ES-I3 (cell line): ENCODE measurements at regions not wholly inside any gene's neighbourhood (a gene's known extent, or its start where the extent isn't known, plus 50 kb on each side); places are given as distances from the start of the nearest gene placed in this dataset.

Experiments used
- H3K36me3 ChIP-seq: 2 replicates; pipeline ENCODE4 v1.6.1; 2013; ENCODE audit warnings: mild to moderate bottlenecking, low read length, control low read depth, moderate library complexity; ENCODE audit not compliant: insufficient read depth
- H3K4me1 ChIP-seq: 2 replicates; pipeline ENCODE4 v1.6.1; 2013; ENCODE audit warnings: mild to moderate bottlenecking, control low read depth, low read length; ENCODE audit not compliant: insufficient read depth
- H3K9ac ChIP-seq: 2 replicates; pipeline ENCODE4 v1.6.1; 2013; ENCODE audit warnings: low read depth, mild to moderate bottlenecking, low read length, moderate library complexity
- H3K9me3 ChIP-seq: 2 replicates; pipeline ENCODE4 v1.6.1; 2013; ENCODE audit warnings: mild to moderate bottlenecking, low read length, moderate library complexity; ENCODE audit not compliant: control insufficient read depth, insufficient read depth

DNA sequence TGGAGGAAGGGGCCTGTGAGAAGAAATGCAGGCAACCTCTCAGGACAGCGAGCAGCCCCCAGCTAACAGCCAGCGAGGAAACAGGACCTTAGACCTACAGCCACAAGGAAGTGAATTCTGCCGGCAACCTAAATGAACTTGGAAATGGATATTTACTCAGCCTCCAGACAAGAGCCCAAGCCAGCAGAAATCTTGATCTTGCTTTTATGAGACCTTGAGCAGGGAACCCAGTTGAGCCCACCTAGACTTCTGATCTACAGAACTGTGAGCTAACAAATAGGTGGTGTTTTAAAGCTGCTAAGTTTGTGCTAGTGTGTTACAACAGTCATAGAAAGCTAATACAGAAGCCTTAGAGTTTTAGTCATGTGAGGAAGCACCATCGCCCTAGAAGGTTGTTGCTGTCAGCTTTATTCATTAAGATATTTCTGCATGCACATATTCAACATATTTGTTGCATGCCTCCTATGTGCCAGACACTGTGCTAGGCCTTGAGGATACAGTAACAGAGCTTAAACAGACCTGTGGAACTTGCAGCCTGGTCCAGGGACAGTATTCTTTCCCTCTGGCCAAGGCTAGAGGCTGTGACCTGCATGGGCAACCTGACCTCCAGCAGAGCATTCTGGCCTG is 50.3 kb downstream of the NALF2 start:
- H3K36me3 ChIP-seq = no peaks in the 10 kb centered on the region
- H3K9ac ChIP-seq = no peak overlapping the region
- no peaks in the 10 kb centered on the region for H3K9me3 ChIP-seq
- peaks cover 25% of the 10 kb centered on the region for H3K4me1 ChIP-seq

DNA sequence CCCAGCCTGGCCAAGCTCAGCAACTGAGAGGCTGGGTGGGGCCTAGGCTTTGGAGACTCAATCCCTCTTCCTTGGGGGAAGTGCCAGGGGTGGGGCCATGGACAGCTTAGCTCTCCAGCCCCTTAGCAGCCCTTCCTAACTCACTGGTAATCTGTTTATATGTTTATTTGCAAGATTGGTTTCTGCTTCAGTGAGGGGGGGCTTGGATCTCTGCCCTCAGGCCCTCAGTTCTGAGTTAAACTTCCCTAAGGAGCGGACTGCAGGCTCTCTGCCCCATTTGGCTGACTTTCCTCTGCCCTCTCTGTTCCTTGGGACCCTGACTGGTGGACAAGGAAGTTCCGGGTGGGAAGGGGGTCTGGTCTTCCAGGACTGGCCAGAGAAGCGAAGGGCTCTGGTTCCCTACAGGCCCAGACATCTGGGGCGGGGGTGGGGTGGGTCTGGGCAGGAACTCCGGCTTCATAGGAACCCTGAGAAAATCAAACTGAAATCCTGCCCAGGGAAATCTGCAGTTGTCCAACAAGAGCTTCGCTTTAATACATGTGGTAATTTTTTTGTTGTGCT is 51.4 kb downstream of the NALF2 start:
- no peaks in the 10 kb centered on the region for H3K36me3 ChIP-seq
- peak overlapping the region; percentile 50 for H3K9ac ChIP-seq
- H3K9me3 ChIP-seq = no peaks in the 10 kb centered on the region
- H3K4me1 ChIP-seq = peaks cover 25% of the 10 kb centered on the region

DNA sequence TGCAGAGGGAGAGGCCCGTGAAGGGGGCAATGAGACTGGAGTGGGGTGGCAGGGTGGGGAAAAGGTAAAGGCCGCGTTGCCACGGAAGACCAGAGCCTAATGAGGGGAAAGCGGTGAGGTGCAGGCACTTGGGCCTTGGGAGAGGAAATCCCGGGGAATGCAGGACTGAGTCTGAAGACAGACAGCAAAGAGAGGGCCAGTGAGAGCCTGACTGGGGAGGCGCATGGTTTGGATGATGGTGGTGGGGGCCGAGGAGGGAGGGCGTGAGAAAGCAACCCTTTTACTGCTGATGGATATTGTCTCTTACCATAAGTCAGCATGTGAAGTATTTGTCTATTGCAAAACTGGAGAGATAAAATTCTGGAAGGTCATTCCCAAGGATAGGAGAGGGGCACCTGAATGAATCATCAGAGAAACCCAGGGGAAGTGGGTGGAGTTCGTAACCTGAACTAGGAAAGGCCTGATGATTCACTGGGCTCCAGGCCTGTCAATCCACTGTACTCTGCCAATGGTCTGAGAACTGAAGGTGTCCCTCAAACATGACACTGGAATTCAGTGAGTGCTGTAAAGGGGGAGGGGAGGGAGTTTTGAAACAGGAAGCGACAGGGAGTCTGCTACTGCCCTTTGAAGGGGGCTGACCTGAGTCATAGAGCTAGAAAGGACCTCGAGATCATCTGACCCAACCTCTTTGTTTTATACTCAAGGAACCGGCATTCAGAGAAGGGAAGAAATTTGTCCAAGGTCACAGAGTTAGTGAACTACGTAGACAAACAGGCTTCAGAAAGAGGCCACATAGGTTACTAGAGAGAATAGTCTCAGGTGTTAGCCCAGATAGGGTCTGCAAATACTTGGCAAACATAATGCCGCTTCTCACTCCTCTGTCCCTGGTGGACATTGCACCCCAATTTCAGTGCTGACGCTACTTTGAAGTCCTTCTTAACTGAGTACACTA is 52.2 kb downstream of the NALF2 start:
- H3K36me3 ChIP-seq = no peaks in the 10 kb centered on the region
- H3K4me1 ChIP-seq = peaks cover 25% of the 10 kb centered on the region
- peak overlapping the region; percentile 50 for H3K9ac ChIP-seq
- H3K9me3 ChIP-seq = no peaks in the 10 kb centered on the region

DNA sequence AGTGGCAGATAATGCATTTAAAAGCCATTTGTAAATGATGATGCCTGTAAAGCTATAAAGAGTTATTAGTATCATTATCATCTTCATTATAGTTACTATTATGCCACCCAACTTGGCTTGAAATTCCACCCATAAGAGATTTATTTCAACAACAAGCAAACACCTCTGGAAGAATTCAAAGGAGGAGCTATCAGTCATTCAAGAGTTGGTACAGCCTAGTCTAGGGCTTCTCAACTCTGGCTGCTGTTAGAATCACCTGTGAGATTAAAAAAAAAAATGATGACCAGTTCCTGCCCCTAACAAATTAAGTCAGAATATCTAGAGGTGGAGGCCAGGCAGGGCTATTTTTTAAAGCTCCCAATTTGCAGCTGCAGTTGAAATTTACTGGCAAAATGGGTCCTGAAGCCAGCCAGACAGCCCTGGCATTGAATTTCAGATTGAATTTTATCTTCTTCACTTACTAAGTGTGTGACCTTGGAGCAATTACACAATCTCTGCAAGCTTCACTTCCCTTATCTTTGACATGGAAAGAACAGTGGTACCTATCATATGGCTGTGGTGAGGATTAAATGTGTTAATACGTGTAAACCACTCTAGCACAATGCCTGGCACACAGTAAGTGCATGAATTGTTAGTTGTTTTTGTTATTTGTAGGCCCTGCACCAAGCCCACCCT is 52.9 kb upstream of the EDA start:
- no peaks in the 10 kb centered on the region for H3K36me3 ChIP-seq
- H3K9ac ChIP-seq = no peak overlapping the region
- H3K4me1 ChIP-seq = peaks cover 7% of the 10 kb centered on the region
- peaks cover 7% of the 10 kb centered on the region for H3K9me3 ChIP-seq

DNA sequence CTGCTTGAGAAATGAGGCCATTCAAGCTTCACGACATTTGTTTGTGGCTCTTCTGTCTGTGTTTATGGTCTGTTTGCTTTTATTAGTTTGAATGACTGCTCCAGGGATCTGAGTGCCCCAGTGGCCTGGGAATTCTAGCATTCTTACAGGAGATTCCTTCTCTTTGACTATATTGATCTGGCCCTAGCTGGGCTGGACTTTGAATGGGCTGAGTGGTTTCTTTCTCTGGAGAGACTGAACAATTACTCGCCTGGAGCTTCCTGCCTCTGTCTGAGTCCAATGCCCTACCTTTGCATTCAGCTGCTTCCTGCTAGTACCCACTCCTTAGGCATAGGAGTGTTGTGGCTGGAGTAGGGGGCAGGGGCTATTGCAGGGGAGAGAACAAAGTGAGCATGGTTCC is 51.2 kb upstream of the EDA start:
- no peak overlapping the region for H3K9ac ChIP-seq
- H3K9me3 ChIP-seq = peaks cover 7% of the 10 kb centered on the region
- H3K4me1 ChIP-seq = peaks cover 12% of the 10 kb centered on the region
- H3K36me3 ChIP-seq = no peaks in the 10 kb centered on the region

DNA sequence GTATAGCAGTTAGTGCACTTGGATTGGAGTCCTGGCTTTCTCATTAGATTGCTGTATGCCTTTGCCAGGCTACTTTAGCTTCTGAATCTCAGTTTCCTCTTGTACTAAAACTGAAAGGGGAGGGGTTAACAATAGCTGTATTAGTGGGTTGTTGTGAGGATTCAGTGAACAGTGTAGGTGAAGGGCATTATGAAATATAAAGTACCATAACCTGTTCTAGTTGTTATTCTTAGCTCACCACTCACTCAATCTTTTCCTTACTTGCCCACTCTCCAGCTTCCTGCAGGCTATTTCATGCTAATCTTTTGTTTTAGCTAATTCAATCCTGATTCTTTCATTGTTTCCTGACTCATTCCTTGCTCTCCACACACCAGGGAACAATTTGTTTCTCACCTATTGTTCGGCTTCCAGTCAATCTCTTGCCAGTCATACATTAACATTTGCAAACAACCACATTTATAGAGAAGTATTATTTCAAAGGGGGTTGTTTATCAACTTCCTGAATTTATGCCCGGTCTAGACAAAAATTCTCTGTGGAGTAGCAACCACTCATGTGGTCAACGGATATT is 50.6 kb upstream of the EDA start:
- H3K9me3 ChIP-seq = peaks cover 7% of the 10 kb centered on the region
- no peaks in the 10 kb centered on the region for H3K36me3 ChIP-seq
- H3K4me1 ChIP-seq = peaks cover 12% of the 10 kb centered on the region
- H3K9ac ChIP-seq = no peak overlapping the region
